Kidney epithelial cell (primary cell): ENCODE measurements at regions not wholly inside any gene's neighbourhood (a gene's known extent, or its start where the extent isn't known, plus 50 kb on each side); places are given as distances from the start of the nearest gene placed in this dataset.

Source experiments
- DNase-seq: peaks from one replicate; pipeline ENCODE4 v3.0.0-alpha.2; 2010; ENCODE audit warnings: low read depth
- H3K27me3 ChIP-seq: 2 replicates; pipeline ENCODE4 v1.6.0; 2011; ENCODE audit warnings: low read length; ENCODE audit not compliant: control insufficient read depth, insufficient read depth
- H3K36me3 ChIP-seq: 2 replicates; pipeline ENCODE4 v1.5.1; 2011; ENCODE audit warnings: low read length; ENCODE audit not compliant: control insufficient read depth, insufficient read depth
- H3K4me3 ChIP-seq: 2 replicates; pipeline ENCODE4 v1.5.1; 2011; ENCODE audit warnings: low read depth, mild to moderate bottlenecking, control low read depth, low read length
- CTCF ChIP-seq: IDR thresholded peaks from 2 replicates; pipeline ENCODE4 v1.5.1; 2011; ENCODE audit warnings: mild to moderate bottlenecking, moderate library complexity, low read length, control low read depth, inconsistent platforms; ENCODE audit not compliant: insufficient read depth, poor library complexity, severe bottlenecking

GRCh38 chr2:129061069-129061768 is 742.6 kb upstream of the HS6ST1 start:
- DNase-seq = no peak
- no peaks in the 10 kb centered on the region for H3K36me3 ChIP-seq
- no peak overlapping the region for H3K4me3 ChIP-seq
- TF ChIP-seq CTCF = no peak
- no peaks in the 10 kb centered on the region for H3K27me3 ChIP-seq

- DNase-seq = no peak
- TF ChIP-seq CTCF = no peak
- no peak overlapping the region for H3K4me3 ChIP-seq
- no peaks in the 10 kb centered on the region for H3K27me3 ChIP-seq
- no peaks in the 10 kb centered on the region for H3K36me3 ChIP-seq
Measured at GRCh38 chr2:129061769-129062121, 743.1 kb upstream of the HS6ST1 start.

GRCh38 chr2:129062146-129062912 is 743.7 kb upstream of the HS6ST1 start:
- TF ChIP-seq CTCF = no peak
- DNase-seq = no peak
- Histone ChIP-seq H3K36me3 (no peaks in the 10 kb centered on the region), H3K4me3 (no peak overlapping the region), H3K27me3 (no peaks in the 10 kb centered on the region)

- Histone ChIP-seq H3K36me3 (no peaks in the 10 kb centered on the region), H3K4me3 (no peak overlapping the region)
Measured at GRCh38 chr2:129067070-129067469, 748.4 kb upstream of the HS6ST1 start.

GRCh38 chr2:129067953-129068352 is 749.3 kb upstream of the HS6ST1 start:
- Histone ChIP-seq H3K4me3 (no peak overlapping the region), H3K27me3 (no peaks in the 10 kb centered on the region), H3K36me3 (no peaks in the 10 kb centered on the region)
- no peak for TF ChIP-seq CTCF
- no peak for DNase-seq

More at GRCh38 chr2:129067070-129067469, 748.4 kb upstream of the HS6ST1 start:
- DNase-seq = no peak
- no peak for TF ChIP-seq CTCF
- no peaks in the 10 kb centered on the region for H3K27me3 ChIP-seq
